ENCODE measurements at regions not wholly inside any gene's neighbourhood (a gene's known extent, or its start where the extent isn't known, plus 50 kb on each side); places are given as distances from the start of the nearest gene placed in this dataset.
A peak's percentile ranks its signal among the peaks of the same experiment; 100 is the strongest.

- Mint-ChIP-seq H3K27me3 (no peaks in the 10 kb centered on the region), H3K27ac (no peak overlapping the region), H3K4me3 (no peak overlapping the region), H3K4me1 (peaks cover 64% of the 10 kb centered on the region), H3K36me3 (ENCODE audit: low read depth) (no peaks in the 10 kb centered on the region), H3K9me3 (no peaks in the 10 kb centered on the region)
- ChIA-PET CTCF (no interaction called here), POLR2A (interaction anchor here (0.6 to 1.1 kb wide), 2 partner anchors 11 to 27 kb away, joined by 3 read pairs; no protein-coding TSS in a partner anchor)
- TF ChIP-seq CTCF (IDR thresholded peaks at IDR 0.05) = no peak
- ATAC-seq (ENCODE audit: low read depth) (no peak), DNase-seq (no peak)
- intact Hi-C loops (cut with micrococcal nuclease) = no loop called here
These were observed 73.5 kb downstream of the ARF6 start for GRCh38 chr14:49966304-49966809.

DNA sequence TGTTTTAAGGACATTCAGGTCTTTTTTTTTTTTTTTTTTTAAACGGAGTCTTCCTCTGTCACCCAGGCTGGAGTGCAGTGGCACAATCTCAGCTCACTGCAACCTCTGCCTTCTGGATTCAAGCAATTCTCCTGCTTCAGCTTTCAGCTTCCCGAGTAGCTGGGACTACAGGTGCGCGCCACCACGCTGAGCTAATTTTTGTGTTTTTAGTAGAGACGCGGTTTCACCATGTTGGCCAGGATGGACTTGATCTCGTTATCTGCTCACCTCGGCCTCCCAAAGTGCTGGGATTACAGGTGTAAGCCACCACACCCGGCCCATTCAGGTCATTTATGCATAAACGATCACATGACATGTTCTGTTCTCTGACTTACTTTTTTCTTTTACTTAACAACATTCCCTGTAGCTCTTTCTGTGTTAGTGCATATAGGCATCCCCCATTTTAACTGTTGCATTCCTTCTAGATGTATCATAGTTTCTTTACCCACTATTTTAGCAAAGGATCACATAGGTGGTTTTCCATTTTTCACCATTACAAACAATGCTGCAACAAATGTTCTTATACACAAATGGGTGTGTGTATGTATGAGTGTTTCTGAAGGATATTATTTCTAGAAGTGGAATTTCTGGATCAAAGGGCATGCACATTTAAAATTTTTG lies 74.2 kb downstream of the ARF6 start:
- Mint-ChIP-seq H3K27me3 (no peaks in the 10 kb centered on the region), H3K9me3 (no peaks in the 10 kb centered on the region), H3K27ac (no peak overlapping the region), H3K36me3 (ENCODE audit: low read depth) (no peaks in the 10 kb centered on the region), H3K4me1 (peaks cover 64% of the 10 kb centered on the region), H3K4me3 (no peak overlapping the region)
- no peak for TF ChIP-seq CTCF (IDR thresholded peaks at IDR 0.05)
- intact Hi-C loops (cut with micrococcal nuclease) = no loop called here
- ChIA-PET CTCF (no interaction called here), POLR2A (interaction anchor here (0.6 to 1.1 kb wide), 2 partner anchors 10 to 28 kb away, joined by 3 read pairs; no protein-coding TSS in a partner anchor)
- no peak for ATAC-seq (ENCODE audit: low read depth)
- no peak for DNase-seq

- ChIA-PET POLR2A (interaction anchor here (0.5 to 11.4 kb wide), 22 partner anchors 9 to 134 kb away, joined by 3 to 301 read pairs (median 12); partner anchors contain the start of genes ARF6 and NEMF), CTCF (interaction anchor here (0.9 to 3.7 kb wide), 4 partner anchors 8 to 107 kb away, joined by 3 to 19 read pairs (median 16); no protein-coding TSS in a partner anchor)
- H3K9me3 Mint-ChIP-seq = no peaks in the 10 kb centered on the region
- H3K27me3 Mint-ChIP-seq = no peaks in the 10 kb centered on the region
- intact Hi-C loops (cut with micrococcal nuclease) = loop anchor here (10.0 kb wide), 1 partner anchor 265 kb away; the partner anchor contains the start of gene SOS2
- no peak for DNase-seq
- peak overlapping the region; percentile 96 for H3K27ac Mint-ChIP-seq
- ATAC-seq (ENCODE audit: low read depth) = no peak
- no peak for TF ChIP-seq CTCF (IDR thresholded peaks at IDR 0.05)
- H3K4me1 Mint-ChIP-seq = peaks cover 59% of the 10 kb centered on the region
- H3K36me3 Mint-ChIP-seq (ENCODE audit: low read depth) = no peaks in the 10 kb centered on the region
- H3K4me3 Mint-ChIP-seq = no peak overlapping the region
These were observed 77.1 kb downstream of the ARF6 start for GRCh38 chr14:49969961-49970360.

DNA sequence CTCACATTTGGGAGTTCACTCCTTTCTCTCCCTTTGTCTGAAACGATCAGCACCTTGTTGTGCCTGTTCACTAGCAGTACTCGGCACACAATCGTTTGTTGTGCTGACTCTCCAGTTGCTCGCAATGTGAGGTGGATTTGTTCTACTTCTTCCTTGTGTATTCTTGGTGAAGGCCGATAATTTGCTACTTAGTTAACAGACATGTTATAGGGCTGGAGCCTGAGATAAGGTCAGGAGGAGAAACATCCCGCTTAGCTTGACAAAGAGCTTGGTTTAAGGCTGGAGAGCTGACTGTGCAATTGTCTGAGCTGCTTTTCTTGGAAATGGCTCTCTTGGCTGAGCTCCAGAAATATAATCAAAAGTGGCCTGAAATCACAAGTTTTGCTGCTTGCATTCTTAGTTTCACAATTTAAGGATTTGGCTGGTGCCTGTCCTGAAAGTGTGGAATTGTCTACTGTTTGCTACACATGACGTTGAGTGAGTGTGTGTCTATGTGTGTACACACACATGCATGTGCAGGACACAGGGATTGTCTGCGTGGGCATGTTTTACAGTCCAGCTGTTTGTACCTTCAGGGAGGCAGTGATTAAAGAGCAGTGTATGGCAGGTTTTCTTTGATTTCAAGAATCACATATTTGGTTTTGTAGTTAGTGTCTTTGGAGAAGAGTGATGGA lies 77.7 kb downstream of the ARF6 start:
- Mint-ChIP-seq H3K36me3 (ENCODE audit: low read depth) (no peaks in the 10 kb centered on the region), H3K27ac (peak overlapping the region; percentile 96), H3K9me3 (no peaks in the 10 kb centered on the region), H3K27me3 (no peaks in the 10 kb centered on the region), H3K4me1 (peaks cover 64% of the 10 kb centered on the region), H3K4me3 (peak overlapping the region; percentile 44)
- no peak for TF ChIP-seq CTCF (IDR thresholded peaks at IDR 0.05)
- ATAC-seq (ENCODE audit: low read depth) = peak; percentile 25
- intact Hi-C loops (cut with micrococcal nuclease) = loop anchor here (1.0 to 10.0 kb wide), 13 partner anchors 8 to 264 kb away; partner anchors contain the start of gene SOS2
- DNase-seq = no peak
- ChIA-PET POLR2A (interaction anchor here (0.6 to 11.4 kb wide), 35 partner anchors 10 to 145 kb away, joined by 3 to 301 read pairs (median 9); partner anchors contain the start of genes ARF6, NEMF and VCPKMT), CTCF (interaction anchor here (0.9 to 3.7 kb wide), 10 partner anchors 8 to 112 kb away, joined by 3 to 19 read pairs (median 5); no protein-coding TSS in a partner anchor)
